SK-N-SH treated with all-trans-retinoic acid at 6 μM for 48 hours (cell line): ENCODE measurements at regions not wholly inside any gene's neighbourhood (a gene's known extent, or its start where the extent isn't known, plus 50 kb on each side); places are given as distances from the start of the nearest gene placed in this dataset.

Experiments used
- BACH2 ChIP-seq: fragments of 250-450 bp; sonication (Bioruptor Pico); IDR thresholded peaks from 2 replicates; pipeline ENCODE4 v1.9.0; 2021; ENCODE audit warnings: mild to moderate bottlenecking, borderline replicate concordance
- TCF4 ChIP-seq: fragments of 250-450 bp; sonication (Bioruptor Pico); IDR thresholded peaks from 2 replicates; pipeline ENCODE4 v1.8.0; 2021; ENCODE audit warnings: mild to moderate bottlenecking, moderate library complexity, borderline replicate concordance
- TOX ChIP-seq: fragments of 250-450 bp; sonication (Bioruptor Pico); IDR thresholded peaks from 2 replicates; pipeline ENCODE4 v1.8.0; 2021; ENCODE audit warnings: mild to moderate bottlenecking, moderate library complexity, borderline replicate concordance
- ZFP3 ChIP-seq: fragments of 250-450 bp; sonication (Bioruptor Pico); IDR thresholded peaks from 2 replicates; pipeline ENCODE4 v1.5.0; 2020; ENCODE audit warnings: mild to moderate bottlenecking, moderate library complexity
- ZFP30 ChIP-seq: fragments of 450-650 bp; formaldehyde crosslinking; IDR thresholded peaks from 2 replicates; pipeline ENCODE4 v1.5.0; 2022; ENCODE audit warnings: mild to moderate bottlenecking, moderate library complexity
- ZNF565 ChIP-seq: fragments of 450-650 bp; formaldehyde crosslinking; conservative IDR thresholded peaks from 2 replicates; pipeline ENCODE4 v1.5.0; 2020; ENCODE audit warnings: low read depth, mild to moderate bottlenecking, moderate library complexity
- TF ChIP-seq, protein P1 (sequence below): fragments of 250-450 bp; sonication (Bioruptor Pico); IDR thresholded peaks from 2 replicates; pipeline ENCODE4 v1.5.1; 2020; ENCODE audit warnings: low read depth, mild to moderate bottlenecking, moderate library complexity
- TF ChIP-seq, protein P2 (sequence below): fragments of 250-450 bp; sonication (Bioruptor Pico); IDR thresholded peaks from 2 replicates; pipeline ENCODE4 v1.5.1; 2021; ENCODE audit warnings: mild to moderate bottlenecking, moderate library complexity

DNA sequence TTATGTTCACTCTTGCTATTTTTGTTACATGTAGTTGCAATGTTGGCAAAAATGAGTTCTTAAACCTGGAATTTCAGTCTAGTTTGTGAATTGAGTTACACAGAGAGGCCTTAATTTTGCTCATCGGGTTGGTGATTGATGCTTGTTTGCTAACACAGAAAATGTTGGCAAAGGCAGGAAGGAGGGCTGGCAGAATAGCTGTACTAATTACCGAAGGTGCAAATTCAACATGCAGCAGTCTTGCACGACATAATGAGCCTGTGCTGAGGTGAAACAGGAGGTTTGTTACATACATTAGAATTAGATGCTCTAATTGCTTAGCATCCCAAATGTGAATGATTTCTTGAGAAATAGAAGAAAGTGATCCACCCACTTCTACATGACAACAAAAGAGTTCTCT, 475.0 kb upstream of the TOM1L1 start:
- no peak for TF ChIP-seq TCF4 (CRISPR knock-in tag)
- TF ChIP-seq, protein P1, sequence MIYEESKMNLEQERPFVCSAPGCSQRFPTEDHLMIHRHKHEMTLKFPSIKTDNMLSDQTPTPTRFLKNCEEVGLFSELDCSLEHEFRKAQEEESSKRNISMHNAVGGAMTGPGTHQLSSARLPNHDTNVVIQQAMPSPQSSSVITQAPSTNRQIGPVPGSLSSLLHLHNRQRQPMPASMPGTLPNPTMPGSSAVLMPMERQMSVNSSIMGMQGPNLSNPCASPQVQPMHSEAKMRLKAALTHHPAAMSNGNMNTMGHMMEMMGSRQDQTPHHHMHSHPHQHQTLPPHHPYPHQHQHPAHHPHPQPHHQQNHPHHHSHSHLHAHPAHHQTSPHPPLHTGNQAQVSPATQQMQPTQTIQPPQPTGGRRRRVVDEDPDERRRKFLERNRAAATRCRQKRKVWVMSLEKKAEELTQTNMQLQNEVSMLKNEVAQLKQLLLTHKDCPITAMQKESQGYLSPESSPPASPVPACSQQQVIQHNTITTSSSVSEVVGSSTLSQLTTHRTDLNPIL = no peak
- TF ChIP-seq BACH2 = no peak
- no peak for TF ChIP-seq ZFP30
- TF ChIP-seq ZNF565 (CRISPR knock-in tag) = no peak
- TF ChIP-seq, protein P2, sequence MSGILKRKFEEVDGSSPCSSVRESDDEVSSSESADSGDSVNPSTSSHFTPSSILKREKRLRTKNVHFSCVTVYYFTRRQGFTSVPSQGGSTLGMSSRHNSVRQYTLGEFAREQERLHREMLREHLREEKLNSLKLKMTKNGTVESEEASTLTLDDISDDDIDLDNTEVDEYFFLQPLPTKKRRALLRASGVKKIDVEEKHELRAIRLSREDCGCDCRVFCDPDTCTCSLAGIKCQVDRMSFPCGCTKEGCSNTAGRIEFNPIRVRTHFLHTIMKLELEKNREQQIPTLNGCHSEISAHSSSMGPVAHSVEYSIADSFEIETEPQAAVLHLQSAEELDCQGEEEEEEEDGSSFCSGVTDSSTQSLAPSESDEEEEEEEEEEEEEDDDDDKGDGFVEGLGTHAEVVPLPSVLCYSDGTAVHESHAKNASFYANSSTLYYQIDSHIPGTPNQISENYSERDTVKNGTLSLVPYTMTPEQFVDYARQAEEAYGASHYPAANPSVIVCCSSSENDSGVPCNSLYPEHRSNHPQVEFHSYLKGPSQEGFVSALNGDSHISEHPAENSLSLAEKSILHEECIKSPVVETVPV (CRISPR knock-in tag) = no peak
- TF ChIP-seq ZFP3 (CRISPR knock-in tag) = no peak
- no peak for TF ChIP-seq TOX (CRISPR knock-in tag)
